ENCODE measurements at regions not wholly inside any gene's neighbourhood (a gene's known extent, or its start where the extent isn't known, plus 50 kb on each side); places are given as distances from the start of the nearest gene placed in this dataset.

GRCh38 chr21:16074950-16075489 lies 345.2 kb downstream of the USP25 start:
- TF ChIP-seq EZH2phosphoT487 (IDR thresholded peaks at IDR 0.05; ENCODE audit: insufficient read depth, low read depth) = no peak
- no peak for TF ChIP-seq EZH2 (IDR thresholded peaks at IDR 0.05; ENCODE audit: insufficient read depth, poor library complexity, severe bottlenecking)
- Histone ChIP-seq H3K4me2 (ENCODE audit: unreplicated experiment) (no peak overlapping the region), H3K36me3 (ENCODE audit: low read depth) (no peaks in the 10 kb centered on the region), H3F3A (ENCODE audit: insufficient read depth) (peaks cover 21% of the 10 kb centered on the region), H3K27me3 (replicated peaks; ENCODE audit: insufficient read depth) (no peaks in the 10 kb centered on the region), H3K27ac (no peak overlapping the region), H2AFZ (no peak overlapping the region), H3K4me3 (no peak overlapping the region), H3K79me2 (ENCODE audit: insufficient read depth) (no peaks in the 10 kb centered on the region), H4K20me1 (ENCODE audit: insufficient read depth) (no peaks in the 10 kb centered on the region), H3K9me3 (ENCODE audit: low read depth) (no peaks in the 10 kb centered on the region), H3K4me1 (ENCODE audit: insufficient read depth) (peaks cover 36% of the 10 kb centered on the region), H3K9ac (no peak overlapping the region), H3K9me2 (ENCODE audit: insufficient read depth) (no peaks in the 10 kb centered on the region)
- DNase-seq = no peak
- 65 to 67% methylated on average over 3 of the region's 3 CpGs for WGBS, 2 experiments (ENCODE audit: low coverage in 1 of 2, low lambda C conversion rate in 2 of 2, missing lambda C conversion rate in 2 of 2)
- in situ Hi-C loops (cut with MboI) = loop anchor here (25.0 kb wide), 1 partner anchor 512 kb away; no protein-coding TSS in a partner anchor

GRCh38 chr21:16075649-16076282 lies 346.0 kb downstream of the USP25 start:
- Histone ChIP-seq H3K9me3 (ENCODE audit: low read depth) (no peaks in the 10 kb centered on the region), H3K9ac (no peak overlapping the region), H3F3A (ENCODE audit: insufficient read depth) (peaks cover 18% of the 10 kb centered on the region), H3K27ac (no peak overlapping the region), H4K20me1 (ENCODE audit: insufficient read depth) (no peaks in the 10 kb centered on the region), H3K4me3 (no peak overlapping the region), H3K36me3 (ENCODE audit: low read depth) (no peaks in the 10 kb centered on the region), H3K27me3 (replicated peaks; ENCODE audit: insufficient read depth) (no peaks in the 10 kb centered on the region), H3K79me2 (ENCODE audit: insufficient read depth) (no peaks in the 10 kb centered on the region), H3K9me2 (ENCODE audit: insufficient read depth) (no peaks in the 10 kb centered on the region), H3K4me2 (ENCODE audit: unreplicated experiment) (no peak overlapping the region), H3K4me1 (ENCODE audit: insufficient read depth) (peaks cover 33% of the 10 kb centered on the region), H2AFZ (no peak overlapping the region)
- no peak for DNase-seq
- in situ Hi-C loops (cut with MboI) = loop anchor here (25.0 kb wide), 1 partner anchor 512 kb away; no protein-coding TSS in a partner anchor
- 97% methylated on average over 5 of the region's 5 CpGs for WGBS, 2 experiments (ENCODE audit: low coverage in 1 of 2, low lambda C conversion rate in 2 of 2, missing lambda C conversion rate in 2 of 2)
- TF ChIP-seq EZH2phosphoT487 (IDR thresholded peaks at IDR 0.05; ENCODE audit: insufficient read depth, low read depth) (no peak), EZH2 (IDR thresholded peaks at IDR 0.05; ENCODE audit: insufficient read depth, poor library complexity, severe bottlenecking) (no peak)

GRCh38 chr21:16076465-16076864 lies 346.7 kb downstream of the USP25 start:
- H3K4me3 ChIP-seq = no peak overlapping the region
- no peak overlapping the region for H3K9ac ChIP-seq
- H2AFZ ChIP-seq = no peak overlapping the region
- H3K9me2 ChIP-seq (ENCODE audit: insufficient read depth) = no peaks in the 10 kb centered on the region
- peaks cover 18% of the 10 kb centered on the region for H3F3A ChIP-seq (ENCODE audit: insufficient read depth)
- H3K27me3 ChIP-seq (replicated peaks; ENCODE audit: insufficient read depth) = no peaks in the 10 kb centered on the region
- TF ChIP-seq EZH2 (IDR thresholded peaks at IDR 0.05; ENCODE audit: insufficient read depth, poor library complexity, severe bottlenecking) (no peak), EZH2phosphoT487 (IDR thresholded peaks at IDR 0.05; ENCODE audit: insufficient read depth, low read depth) (no peak)
- no peak for DNase-seq
- in situ Hi-C loops (cut with MboI) = loop anchor here (25.0 kb wide), 1 partner anchor 511 kb away; no protein-coding TSS in a partner anchor
- H3K79me2 ChIP-seq (ENCODE audit: insufficient read depth) = no peaks in the 10 kb centered on the region
- H3K4me2 ChIP-seq (ENCODE audit: unreplicated experiment) = no peak overlapping the region
- H4K20me1 ChIP-seq (ENCODE audit: insufficient read depth) = no peaks in the 10 kb centered on the region
- no peaks in the 10 kb centered on the region for H3K9me3 ChIP-seq (ENCODE audit: low read depth)
- no peaks in the 10 kb centered on the region for H3K36me3 ChIP-seq (ENCODE audit: low read depth)
- peaks cover 33% of the 10 kb centered on the region for H3K4me1 ChIP-seq (ENCODE audit: insufficient read depth)
- no peak overlapping the region for H3K27ac ChIP-seq

GRCh38 chr21:16078382-16078781 lies 348.6 kb downstream of the USP25 start:
- H3K27me3 ChIP-seq (replicated peaks; ENCODE audit: insufficient read depth) = no peaks in the 10 kb centered on the region
- no peak overlapping the region for H3K27ac ChIP-seq
- no peak overlapping the region for H2AFZ ChIP-seq
- TF ChIP-seq EZH2phosphoT487 (IDR thresholded peaks at IDR 0.05; ENCODE audit: insufficient read depth, low read depth) = no peak
- TF ChIP-seq EZH2 (IDR thresholded peaks at IDR 0.05; ENCODE audit: insufficient read depth, poor library complexity, severe bottlenecking) = no peak
- 96% methylated on average over 2 of the region's 2 CpGs for WGBS, 2 experiments (ENCODE audit: low coverage in 1 of 2, low lambda C conversion rate in 2 of 2, missing lambda C conversion rate in 2 of 2)
- H3K36me3 ChIP-seq (ENCODE audit: low read depth) = no peaks in the 10 kb centered on the region
- H3K9me2 ChIP-seq (ENCODE audit: insufficient read depth) = no peaks in the 10 kb centered on the region
- no peaks in the 10 kb centered on the region; the same call in 1 of the 2 replicates for H3F3A ChIP-seq (ENCODE audit: insufficient read depth)
- no peak overlapping the region for H3K4me2 ChIP-seq (ENCODE audit: unreplicated experiment)
- no peaks in the 10 kb centered on the region for H3K9me3 ChIP-seq (ENCODE audit: low read depth)
- H4K20me1 ChIP-seq (ENCODE audit: insufficient read depth) = no peaks in the 10 kb centered on the region
- in situ Hi-C loops (cut with MboI) = loop anchor here (25.0 kb wide), 1 partner anchor 509 kb away; no protein-coding TSS in a partner anchor
- H3K9ac ChIP-seq = no peak overlapping the region
- DNase-seq = no peak
- no peaks in the 10 kb centered on the region for H3K79me2 ChIP-seq (ENCODE audit: insufficient read depth)
- H3K4me3 ChIP-seq = no peak overlapping the region
- peaks cover 28% of the 10 kb centered on the region for H3K4me1 ChIP-seq (ENCODE audit: insufficient read depth)

Data from GM23248 (cell line).